IPS DF 4.7 (cell line): ENCODE measurements at regions not wholly inside any gene's neighbourhood (a gene's known extent, or its start where the extent isn't known, plus 50 kb on each side); places are given as distances from the start of the nearest gene placed in this dataset.
"Not testable (repeated sequence)": the region's sequence is repeated elsewhere in the genome, so short reads cannot be mapped to it uniquely, and the experiment has no call there.

ENCODE experiments used
- DNase-seq: peaks from one replicate; pipeline ENCODE4 v3.0.0-alpha.2; 2013; ENCODE audit warnings: low spot score; ENCODE audit errors: extremely low read depth

DNA sequence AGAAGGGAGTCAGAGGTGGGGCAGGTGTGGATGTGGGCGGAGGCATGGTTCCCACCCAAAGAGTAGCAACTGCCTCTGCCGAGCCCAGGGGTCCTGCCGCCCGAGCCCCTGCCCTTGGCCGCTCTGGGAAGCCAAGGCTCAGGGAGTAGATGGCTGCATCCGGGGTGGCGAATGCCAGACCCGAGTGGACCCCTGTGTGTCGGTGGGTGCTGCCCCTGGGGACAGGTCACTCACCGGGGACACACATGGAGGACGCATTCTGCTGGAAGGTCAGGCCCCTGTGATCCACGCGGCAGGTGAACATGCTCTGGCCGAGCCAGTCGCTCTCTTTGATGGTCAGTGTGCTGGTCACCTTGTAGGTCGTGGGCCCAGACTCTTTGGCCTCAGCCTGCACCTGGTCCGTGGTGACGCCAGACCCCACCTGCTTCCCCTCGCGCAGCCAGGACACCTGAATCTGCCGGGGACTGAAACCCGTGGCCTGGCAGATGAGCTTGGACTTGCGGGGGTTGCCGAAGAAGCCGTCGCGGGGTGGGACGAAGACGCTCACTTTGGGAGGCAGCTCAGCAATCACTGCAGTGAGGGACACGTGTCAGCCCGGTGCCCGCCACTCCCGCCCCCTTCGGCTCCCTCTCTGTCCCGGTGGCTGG, 329.0 kb downstream of the TMEM121 start:
- DNase-seq = no peak

DNA sequence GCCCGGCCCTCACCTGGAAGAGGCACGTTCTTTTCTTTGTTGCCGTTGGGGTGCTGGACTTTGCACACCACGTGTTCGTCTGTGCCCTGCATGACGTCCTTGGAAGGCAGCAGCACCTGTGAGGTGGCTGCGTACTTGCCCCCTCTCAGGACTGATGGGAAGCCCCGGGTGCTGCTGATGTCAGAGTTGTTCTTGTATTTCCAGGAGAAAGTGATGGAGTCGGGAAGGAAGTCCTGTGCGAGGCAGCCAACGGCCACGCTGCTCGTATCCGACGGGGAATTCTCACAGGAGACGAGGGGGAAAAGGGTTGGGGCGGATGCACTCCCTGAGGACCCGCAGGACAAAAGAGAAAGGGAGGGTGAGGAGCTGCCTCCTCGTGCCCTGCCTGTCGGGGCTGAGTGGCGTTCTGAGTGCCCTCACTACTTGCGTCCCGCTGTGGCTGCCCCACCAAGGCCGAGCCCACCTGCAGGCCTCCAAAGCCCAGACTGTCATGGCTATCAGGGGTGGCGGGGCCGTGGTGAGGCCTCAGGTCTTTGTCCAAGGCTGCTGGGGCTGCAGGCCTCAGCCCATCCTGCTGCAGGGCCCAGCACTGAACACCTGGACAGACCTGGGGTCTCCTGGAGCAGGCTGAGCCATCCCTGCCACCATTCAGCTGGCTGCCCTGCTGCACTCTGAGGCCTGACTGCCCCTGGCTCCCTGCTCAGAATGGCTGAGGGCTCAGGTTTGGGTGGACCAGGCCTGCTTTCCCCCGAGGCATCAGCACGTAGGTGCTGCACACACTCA, 329.7 kb downstream of the TMEM121 start:
- no peak for DNase-seq

DNA sequence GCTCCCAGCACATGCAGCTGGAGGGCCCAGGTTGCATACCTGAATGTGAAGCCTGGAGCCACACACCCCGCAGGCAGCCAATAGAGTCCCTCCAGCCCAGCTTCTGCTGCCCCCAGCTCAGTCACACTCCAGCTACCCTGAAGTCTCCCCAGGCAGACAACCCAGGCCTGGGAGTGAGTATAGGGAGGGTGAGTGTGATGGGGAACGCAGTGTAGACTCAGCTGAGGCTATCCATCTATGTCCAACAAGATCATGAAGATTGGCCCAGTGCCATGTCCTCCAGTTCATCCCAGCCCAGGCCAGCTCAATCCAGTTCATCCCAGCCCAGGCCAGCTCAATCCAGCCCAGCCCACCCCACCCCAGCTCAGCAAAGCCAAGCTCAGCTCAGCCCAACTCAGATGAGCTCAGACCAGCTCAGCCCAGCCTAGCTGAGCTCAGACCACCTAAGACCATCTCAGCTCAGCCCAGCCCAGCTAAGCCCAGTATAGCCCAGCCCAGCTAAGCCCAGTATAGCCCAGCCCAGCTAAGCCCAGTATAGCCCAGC, 330.4 kb downstream of the TMEM121 start:
- no peak for DNase-seq

DNA sequence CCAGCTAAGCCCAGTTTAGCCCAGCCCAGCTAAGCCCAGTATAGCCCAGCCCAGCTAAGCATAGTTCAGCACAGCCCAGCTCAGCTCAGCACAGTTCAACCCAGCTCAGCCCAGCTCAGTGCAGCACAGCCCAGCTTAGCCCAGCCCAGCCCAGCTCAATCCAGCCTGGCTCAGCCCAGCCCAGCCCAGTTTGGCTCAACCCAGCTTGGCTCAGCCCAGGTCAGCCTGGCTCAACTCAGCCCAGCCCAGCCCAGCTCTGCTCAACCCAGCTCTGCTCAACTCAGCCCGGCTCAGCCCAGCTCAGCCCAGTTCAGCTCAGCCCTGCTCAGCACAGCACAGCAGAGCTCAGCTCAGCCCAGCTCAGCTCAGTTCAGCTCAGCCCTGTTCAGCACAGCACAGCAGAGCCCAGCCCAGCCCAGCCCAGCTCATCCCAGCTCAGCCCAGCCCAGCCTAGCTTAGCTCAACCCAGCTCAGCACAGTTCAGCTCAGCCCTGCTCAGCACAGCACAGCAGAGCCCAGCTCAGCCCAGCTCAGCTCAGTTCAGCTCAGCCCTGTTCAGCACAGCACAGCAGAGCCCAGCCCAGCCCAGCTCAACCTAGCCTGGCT, 330.9 kb downstream of the TMEM121 start:
- DNase-seq = no peak

DNA sequence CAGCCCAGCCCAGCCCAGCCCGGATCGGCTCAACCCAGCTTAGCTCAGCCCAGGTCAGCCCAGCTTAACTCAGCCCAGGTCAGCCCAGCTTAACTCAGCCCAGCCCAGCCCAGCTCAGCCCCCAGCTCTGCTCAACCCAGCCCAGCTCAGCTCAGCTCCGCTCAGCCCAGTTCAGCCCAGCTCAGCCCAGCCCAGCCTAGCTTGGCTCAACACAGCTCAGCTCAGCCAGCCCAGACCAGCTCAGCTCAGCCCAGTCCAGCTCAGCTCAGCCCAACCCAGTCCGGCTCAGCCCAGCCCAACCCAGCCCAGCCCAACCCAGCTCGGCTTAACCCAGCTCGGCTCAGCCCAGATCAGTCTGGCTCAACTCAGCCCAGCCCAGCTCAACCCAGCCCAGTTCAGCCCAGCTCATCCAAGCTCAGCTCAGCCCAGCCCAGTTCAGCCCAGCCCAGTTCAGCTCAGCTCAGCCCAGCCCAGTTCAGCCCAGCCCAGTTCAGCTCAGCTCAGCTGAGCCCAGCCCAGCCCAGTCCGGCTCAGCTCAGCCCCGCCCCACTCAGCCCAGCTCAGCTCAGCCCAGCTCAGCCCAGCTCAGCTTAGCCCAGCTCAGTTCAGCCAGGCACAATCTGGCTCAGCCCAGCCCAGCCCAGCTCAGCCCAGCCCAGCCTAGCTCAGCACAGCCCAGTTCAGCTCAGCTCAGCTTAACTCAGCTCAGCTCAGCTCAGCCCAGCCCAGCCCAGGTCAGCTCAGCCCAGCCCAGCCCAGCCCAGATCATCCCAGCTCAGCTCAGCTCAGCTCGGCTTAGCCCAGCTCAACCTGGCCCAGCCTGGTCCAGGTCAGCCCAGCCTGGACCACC, 331.7 kb downstream of the TMEM121 start:
- no peak for DNase-seq

DNA sequence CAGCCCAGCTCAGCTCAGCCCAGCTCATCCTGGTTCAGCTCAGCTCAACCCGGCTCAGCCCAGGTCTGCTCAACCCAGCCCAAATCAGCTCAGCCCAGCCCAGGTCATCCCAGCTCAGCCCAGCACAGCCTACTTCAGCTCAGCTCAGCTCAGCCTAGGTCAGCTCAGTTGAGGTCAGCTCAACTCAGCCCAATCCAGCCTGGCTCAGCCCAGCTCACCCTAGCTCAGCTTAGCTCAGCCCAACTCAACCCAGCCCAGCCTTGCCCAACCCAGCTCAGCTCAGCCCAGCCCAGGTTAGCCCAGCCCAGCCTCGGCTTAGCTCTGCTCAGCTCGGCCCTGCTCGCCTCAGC, 332.3 kb downstream of the TMEM121 start:
- DNase-seq = no peak

DNA sequence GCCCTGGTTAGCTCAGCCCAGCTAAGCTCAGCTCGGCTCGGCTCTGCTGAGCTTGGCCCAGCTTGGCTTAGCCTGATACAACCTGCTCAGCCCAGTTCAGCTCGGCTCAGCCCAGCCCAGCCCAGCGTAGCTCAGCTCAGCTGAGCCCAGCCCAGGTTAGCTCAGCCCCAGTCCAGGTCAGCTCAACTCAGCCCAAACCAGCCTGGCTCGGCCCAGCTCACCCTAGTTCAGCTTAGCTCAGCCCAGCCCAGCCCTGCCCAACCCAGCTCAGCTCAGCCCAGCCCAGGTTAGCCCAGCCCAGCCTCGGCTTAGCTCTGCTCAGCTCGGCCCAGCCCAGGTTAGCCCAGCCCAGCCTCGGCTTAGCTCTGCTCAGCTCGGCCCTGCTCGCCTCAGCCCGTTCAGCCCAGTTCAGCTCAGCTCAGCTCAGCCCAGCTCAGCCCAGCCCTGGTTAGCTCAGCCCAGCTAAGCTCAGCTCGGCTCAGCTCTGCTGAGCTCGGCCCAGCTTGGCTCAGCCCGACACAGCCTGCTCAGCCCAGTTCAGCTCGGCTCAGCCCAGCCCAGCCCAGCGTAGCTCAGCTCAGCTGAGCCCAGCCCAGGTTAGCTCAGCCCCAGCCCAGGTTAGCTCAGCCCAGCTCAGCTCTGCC, 332.8 kb downstream of the TMEM121 start:
- DNase-seq = not testable (repeated sequence)

DNA sequence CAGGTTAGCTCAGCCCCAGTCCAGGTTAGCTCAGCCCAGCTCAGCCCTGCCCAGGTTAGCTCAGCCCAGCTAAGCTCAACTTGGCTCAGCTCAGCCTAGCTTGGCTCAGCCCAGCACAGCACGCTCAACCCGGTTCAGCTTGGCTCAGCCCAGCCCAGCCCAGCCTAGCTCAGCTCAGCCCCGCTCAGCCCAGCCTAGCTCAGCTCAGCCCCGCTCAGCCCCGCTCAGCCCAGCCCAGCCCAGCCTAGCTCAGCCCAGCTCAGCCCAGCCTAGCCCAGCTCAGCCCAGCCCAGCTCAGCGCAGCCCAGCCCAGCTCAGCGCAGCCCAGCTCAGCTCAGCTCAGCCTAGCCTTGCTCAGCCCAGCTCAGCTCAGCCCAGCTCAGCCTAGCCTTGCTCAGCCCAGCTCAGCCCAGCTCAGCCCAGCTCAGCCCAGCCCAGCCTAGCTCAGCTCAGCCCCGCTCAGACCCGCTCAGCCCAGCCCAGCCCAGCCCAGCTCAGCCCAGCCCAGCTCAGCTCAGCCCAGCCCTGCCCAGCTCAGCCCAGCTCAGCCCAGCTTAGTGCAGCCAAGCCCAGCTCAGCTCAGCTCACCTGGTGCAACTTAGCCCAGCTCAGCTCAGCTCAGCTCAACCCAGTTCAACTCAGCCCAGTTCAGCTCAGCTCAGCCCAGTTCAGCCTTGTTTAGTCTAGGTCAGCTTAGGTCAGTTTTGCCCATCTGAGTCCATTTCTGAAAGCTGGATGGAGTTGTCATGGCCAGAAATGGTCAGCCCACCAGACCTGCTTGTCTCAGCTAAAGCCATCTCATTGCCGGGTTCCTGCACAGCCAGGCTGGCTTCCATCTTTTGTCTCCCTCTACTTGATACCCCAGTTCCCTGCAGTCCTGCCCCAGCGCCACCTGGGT, 333.6 kb downstream of the TMEM121 start:
- no peak for DNase-seq

DNA sequence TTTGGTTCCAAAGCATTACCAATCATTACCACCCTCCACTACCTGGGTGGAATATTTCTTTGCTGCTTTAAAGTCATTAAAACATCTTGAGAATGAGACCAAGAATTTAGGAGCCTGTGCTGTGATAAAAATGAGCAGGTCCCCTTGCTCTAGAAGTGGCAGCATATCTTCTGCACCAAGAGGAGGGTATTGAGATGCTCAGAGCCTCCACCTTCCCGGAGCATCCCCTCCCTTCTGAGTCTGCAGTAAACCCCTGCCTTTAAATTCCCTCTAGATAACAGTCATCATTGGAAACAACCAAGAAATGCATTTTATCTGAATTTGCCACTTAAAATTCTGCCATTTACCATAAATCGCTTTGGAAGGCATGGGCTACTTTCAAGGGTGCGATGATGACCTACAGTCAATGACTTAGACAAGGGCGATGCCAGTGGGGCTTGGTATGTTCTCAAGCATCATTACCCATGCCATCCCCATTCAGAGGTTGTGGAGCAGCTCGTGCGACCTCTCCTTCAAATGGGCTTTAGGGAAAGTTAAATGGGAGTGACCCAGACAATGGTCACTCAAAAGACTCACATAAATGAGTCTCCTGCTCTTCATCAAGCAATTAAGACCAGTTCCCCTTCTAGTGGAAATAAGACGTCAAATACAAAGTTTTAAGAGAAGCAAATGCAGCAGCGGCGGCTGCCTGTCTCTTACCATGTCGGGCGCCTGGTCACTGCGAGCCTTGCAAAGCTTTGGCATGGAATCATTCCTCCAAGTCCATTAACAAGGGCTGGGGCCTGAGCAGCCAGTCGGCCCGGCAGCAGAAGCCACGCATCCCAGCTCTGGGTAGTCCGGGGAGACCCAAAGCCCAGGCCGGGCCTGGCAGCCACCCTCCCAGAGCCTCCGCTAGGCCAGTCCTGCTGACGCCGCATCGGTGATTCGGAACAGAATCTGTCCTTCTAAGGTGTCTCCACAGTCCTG, 334.5 kb downstream of the TMEM121 start:
- DNase-seq = no peak

DNA sequence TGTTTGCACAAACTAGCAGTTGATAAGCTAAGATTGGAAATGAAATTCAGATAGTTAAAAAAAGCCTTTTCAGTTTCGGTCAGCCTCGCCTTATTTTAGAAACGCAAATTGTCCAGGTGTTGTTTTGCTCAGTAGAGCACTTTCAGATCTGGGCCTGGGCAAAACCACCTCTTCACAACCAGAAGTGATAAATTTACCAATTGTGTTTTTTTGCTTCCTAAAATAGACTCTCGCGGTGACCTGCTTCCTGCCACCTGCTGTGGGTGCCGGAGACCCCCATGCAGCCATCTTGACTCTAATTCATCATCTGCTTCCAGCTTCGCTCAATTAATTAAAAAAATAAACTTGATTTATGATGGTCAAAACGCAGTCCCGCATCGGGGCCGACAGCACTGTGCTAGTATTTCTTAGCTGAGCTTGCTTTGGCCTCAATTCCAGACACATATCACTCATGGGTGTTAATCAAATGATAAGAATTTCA, 335.6 kb downstream of the TMEM121 start:
- no peak for DNase-seq

DNA sequence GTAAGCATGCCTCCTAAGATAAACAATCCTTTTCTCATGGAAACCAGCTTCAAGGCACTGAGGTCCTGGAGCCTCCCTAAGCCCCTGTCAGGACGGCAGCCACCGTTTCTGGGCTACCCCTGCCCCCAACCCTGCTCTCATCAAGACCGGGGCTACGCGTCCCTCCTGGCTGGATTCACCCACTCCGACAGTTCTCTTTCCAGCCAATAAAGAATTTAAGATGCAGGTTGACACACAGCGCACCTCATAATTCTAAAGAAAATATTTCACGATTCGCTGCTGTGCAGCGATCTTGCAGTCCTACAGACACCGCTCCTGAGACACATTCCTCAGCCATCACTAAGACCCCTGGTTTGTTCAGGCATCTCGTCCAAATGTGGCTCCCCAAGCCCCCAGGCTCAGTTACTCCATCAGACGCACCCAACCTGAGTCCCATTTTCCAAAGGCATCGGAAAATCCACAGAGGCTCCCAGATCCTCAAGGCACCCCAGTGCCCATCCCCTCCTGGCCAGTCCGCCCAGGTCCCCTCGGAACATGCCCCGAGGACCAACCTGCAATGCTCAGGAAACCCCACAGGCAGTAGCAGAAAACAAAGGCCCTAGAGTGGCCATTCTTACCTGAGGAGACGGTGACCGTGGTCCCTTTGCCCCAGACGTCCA, 336.3 kb downstream of the TMEM121 start:
- no peak for DNase-seq

DNA sequence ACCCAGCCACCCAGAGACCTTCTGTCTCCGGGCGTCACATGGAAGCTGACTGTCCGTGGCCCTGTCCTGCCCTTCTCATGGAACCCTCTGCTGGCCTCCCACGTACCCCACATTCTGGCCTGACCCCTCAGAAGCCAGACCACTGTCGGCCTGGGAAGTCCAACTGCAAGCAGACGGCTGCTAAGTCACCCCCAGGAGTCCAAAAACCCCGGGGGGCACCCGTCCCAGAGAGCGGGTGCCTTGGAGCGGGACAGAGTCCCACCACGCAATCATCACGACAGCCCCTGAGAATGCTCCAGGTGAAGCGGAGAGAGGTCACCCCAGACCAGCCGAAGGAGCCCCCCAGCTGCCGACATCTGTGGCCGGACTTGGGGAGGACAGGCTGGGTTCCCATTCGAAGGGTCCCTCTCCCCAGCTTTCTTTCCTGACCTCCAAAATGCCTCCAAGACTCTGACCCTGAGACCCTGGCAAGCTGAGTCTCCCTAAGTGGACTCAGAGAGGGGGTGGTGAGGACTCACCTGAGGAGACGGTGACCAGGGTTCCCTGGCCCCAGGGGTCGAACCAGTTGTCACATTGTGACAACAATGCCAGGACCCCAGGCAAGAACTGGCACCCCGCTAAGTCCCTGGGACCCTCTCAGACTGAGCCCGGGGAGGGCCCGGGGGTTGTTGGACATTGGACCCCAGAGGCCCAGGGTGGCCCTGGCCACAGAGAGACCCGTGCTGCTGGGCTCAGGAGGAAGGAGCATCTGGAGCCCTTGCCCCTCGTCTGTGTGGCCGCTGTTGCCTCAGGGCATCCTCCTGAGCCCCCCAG, 337.1 kb downstream of the TMEM121 start:
- no peak for DNase-seq

DNA sequence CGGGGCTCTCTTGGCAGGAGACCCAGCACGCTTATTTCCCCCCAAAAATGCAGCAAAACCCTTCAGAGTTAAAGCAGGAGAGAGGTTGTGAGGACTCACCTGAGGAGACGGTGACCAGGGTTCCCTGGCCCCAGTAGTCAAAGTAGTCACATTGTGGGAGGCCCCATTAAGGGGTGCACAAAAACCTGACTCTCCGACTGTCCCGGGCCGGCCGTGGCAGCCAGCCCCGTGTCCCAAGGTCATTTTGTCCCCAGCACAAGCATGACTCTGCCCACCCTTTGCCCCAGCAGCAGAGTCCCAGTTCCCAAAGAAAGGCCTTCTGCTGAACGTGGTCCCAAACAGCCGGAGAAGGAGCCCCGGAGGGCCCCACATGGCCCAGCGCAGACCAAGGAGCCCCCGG, 337.7 kb downstream of the TMEM121 start:
- DNase-seq = no peak

DNA sequence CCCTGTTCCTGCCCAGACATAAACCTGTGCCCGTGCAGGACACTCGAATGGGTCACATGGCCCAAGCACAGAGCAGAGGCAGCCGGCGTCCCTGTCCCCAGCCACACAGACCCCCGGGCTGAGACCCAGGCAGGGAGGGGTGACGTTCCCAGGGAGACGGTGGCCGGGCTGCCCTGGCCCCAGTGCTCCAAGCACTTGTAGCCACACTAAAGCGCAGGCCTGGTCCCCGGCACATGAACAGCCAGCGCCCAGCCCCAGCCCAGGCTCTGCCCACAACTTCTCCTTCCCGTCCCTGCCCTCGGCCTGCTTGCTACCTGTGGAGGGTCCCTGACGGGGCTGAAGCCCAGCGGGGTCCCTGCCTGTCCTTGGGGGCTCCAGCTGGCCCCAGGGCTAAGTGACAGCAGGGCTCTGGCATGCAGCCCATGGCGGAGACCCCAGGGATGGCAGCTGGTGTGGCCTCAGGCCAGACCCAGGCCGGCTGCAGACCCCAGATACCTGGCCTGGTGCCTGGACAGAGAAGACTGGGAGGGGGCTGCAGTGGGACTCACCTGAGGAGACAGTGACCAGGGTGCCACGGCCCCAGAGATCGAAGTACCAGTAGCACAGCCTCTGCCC, 338.4 kb downstream of the TMEM121 start:
- no peak for DNase-seq

DNA sequence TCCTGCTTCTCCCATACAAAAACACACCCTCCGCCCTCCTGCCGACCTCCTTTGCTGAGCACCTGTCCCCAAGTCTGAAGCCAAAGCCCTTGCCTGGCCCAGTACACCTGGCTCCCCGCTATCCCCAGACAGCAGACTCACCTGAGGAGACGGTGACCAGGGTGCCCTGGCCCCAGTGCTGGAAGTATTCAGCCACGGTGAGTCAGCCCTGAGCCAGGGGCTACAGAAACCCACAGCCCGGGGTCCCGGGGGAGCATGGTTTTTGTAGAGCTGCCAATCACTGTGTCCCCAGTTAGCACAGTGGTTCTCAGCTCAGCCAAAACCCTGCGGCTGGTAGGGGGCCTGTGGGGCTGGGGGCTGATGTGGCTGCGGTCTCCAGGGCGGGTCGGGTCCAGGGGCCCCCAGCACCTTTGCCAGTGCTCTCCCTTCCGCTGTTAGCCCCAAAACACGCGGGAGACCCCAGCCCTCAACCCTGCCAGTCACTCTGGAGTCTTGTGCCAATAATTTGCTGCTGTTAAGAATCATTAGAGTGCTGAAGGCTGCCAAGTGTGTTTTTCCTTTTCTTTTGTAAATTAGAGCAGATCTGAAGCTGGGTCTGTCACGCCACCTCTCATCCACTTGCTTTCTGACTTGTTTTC, 339.0 kb downstream of the TMEM121 start:
- no peak for DNase-seq
